HG02759 (cell line): ENCODE measurements at regions not wholly inside any gene's neighbourhood (a gene's known extent, or its start where the extent isn't known, plus 50 kb on each side); places are given as distances from the start of the nearest gene placed in this dataset.

Experiments used
- ATAC-seq: cut with Tn5 transposase; IDR thresholded peaks from one replicate; pipeline ENCODE4 v1.9.1; 2021; ENCODE audit warnings: mild to moderate bottlenecking, moderate library complexity; ENCODE audit not compliant: unreplicated experiment

- ATAC-seq: no peak
Measured at GRCh38 chr2:220932041-220932440, 640.1 kb downstream of the EPHA4 start.

GRCh38 chr2:220935789-220936321 lies 636.2 kb downstream of the EPHA4 start:
- peak; percentile 88 for ATAC-seq

GRCh38 chr2:220936641-220937197 lies 635.4 kb downstream of the EPHA4 start:
- no peak for ATAC-seq

GRCh38 chr2:220937245-220937644 lies 634.9 kb downstream of the EPHA4 start:
- no peak for ATAC-seq

GRCh38 chr2:220940646-220941045 lies 631.5 kb downstream of the EPHA4 start:
- ATAC-seq: no peak

- no peak for ATAC-seq
Measured at GRCh38 chr2:220941683-220942082, 630.4 kb downstream of the EPHA4 start.

- ATAC-seq: no peak
Measured at GRCh38 chr2:220946552-220946951, 625.6 kb downstream of the EPHA4 start.

GRCh38 chr2:220948579-220948978 lies 623.5 kb downstream of the EPHA4 start:
- ATAC-seq: no peak

GRCh38 chr2:220949466-220949865 lies 622.6 kb downstream of the EPHA4 start:
- ATAC-seq: no peak

- ATAC-seq: no peak
Measured at GRCh38 chr2:220955776-220956175, 616.3 kb downstream of the EPHA4 start.

GRCh38 chr2:220956429-220956828 lies 615.7 kb downstream of the EPHA4 start:
- no peak for ATAC-seq

GRCh38 chr2:220959391-220959802 lies 612.7 kb downstream of the EPHA4 start:
- ATAC-seq: no peak

GRCh38 chr2:220961143-220961860 lies 610.8 kb downstream of the EPHA4 start:
- no peak for ATAC-seq

- ATAC-seq: no peak
Measured at GRCh38 chr2:220962556-220962955, 609.5 kb downstream of the EPHA4 start.

- no peak for ATAC-seq
Measured at GRCh38 chr2:220963076-220963475, 609.0 kb downstream of the EPHA4 start.

GRCh38 chr2:220963930-220964329 lies 608.2 kb downstream of the EPHA4 start:
- no peak for ATAC-seq

- ATAC-seq: no peak
Measured at GRCh38 chr2:220966636-220967035, 605.5 kb downstream of the EPHA4 start.

- ATAC-seq: no peak
Measured at GRCh38 chr2:220969348-220969747, 602.8 kb downstream of the EPHA4 start.

- no peak for ATAC-seq
Measured at GRCh38 chr2:220980966-220981675, 591.0 kb downstream of the EPHA4 start.

GRCh38 chr2:220981926-220982325 lies 590.2 kb downstream of the EPHA4 start:
- no peak for ATAC-seq

GRCh38 chr2:220985561-220985960 lies 586.5 kb downstream of the EPHA4 start:
- ATAC-seq: no peak

- no peak for ATAC-seq
Measured at GRCh38 chr2:220987839-220988238, 584.3 kb downstream of the EPHA4 start.
